HCT116 (cell line): ENCODE measurements at regions not wholly inside any gene's neighbourhood (a gene's known extent, or its start where the extent isn't known, plus 50 kb on each side); places are given as distances from the start of the nearest gene placed in this dataset.
"Not testable (repeated sequence)": the region's sequence is repeated elsewhere in the genome, so short reads cannot be mapped to it uniquely, and the experiment has no call there.

Experiments
- EZH2 ChIP-seq: fragments of 200-600 bp; sonication (generic); IDR thresholded peaks from 2 replicates; pipeline ENCODE4 v1.6.1; 2017; ENCODE audit warnings: antibody characterized with exemption, mixed run types
- TF ChIP-seq, protein P1 (sequence below), 3 experiments: fragments of 200-600 bp in 1 of 3; sonication (generic) in 1 of 3; IDR thresholded peaks in 2 of 3; conservative IDR thresholded peaks in 1 of 3; 2 replicates each; pipeline ENCODE4 v1.5.1; 2012 to 2017; ENCODE audit warnings: low read depth in 2 of 3, low read length in 2 of 3, antibody characterized with exemption in 1 of 3, borderline replicate concordance in 1 of 3, control low read depth in 1 of 3, mild to moderate bottlenecking in 1 of 3, mixed read lengths in 1 of 3, mixed run types in 1 of 3, moderate library complexity in 1 of 3; ENCODE audit not compliant: insufficient read depth in 1 of 3

DNA sequence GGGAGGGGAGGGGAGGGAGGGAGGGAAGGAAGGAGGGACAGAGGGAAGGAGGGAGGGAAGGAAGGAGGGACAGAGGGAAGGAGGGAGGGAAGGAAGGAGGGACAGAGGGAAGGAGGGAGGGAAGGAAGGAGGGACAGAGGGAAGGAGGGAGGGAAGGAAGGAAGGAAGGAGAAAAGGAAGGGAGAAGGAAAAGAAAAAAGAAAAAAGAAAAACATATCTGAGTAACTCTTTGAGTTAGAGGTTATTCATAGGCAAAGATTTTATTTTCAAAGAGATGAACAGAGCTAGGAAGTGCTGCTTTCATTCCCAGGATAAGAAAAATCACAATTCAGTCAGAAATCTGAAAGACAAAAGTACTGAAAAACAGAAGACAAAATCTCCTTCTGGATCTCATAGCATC, 379.7 kb upstream of the GYPC start:
- TF ChIP-seq, protein P1, sequence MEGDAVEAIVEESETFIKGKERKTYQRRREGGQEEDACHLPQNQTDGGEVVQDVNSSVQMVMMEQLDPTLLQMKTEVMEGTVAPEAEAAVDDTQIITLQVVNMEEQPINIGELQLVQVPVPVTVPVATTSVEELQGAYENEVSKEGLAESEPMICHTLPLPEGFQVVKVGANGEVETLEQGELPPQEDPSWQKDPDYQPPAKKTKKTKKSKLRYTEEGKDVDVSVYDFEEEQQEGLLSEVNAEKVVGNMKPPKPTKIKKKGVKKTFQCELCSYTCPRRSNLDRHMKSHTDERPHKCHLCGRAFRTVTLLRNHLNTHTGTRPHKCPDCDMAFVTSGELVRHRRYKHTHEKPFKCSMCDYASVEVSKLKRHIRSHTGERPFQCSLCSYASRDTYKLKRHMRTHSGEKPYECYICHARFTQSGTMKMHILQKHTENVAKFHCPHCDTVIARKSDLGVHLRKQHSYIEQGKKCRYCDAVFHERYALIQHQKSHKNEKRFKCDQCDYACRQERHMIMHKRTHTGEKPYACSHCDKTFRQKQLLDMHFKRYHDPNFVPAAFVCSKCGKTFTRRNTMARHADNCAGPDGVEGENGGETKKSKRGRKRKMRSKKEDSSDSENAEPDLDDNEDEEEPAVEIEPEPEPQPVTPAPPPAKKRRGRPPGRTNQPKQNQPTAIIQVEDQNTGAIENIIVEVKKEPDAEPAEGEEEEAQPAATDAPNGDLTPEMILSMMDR (IDR thresholded peaks at IDR 0.05 in 2 of 3, conservative IDR thresholded peaks at IDR 0.05 in 1 of 3; ENCODE audit: borderline replicate concordance in 1 of 3, insufficient read depth in 1 of 3, low read depth in 2 of 3, low read length in 2 of 3) = not testable (repeated sequence)
- TF ChIP-seq EZH2 = not testable (repeated sequence)
